ENCODE measurements at regions not wholly inside any gene's neighbourhood (a gene's known extent, or its start where the extent isn't known, plus 50 kb on each side); places are given as distances from the start of the nearest gene placed in this dataset.
"Not testable (repeated sequence)": the region's sequence is repeated elsewhere in the genome, so short reads cannot be mapped to it uniquely, and the experiment has no call there.

DNA sequence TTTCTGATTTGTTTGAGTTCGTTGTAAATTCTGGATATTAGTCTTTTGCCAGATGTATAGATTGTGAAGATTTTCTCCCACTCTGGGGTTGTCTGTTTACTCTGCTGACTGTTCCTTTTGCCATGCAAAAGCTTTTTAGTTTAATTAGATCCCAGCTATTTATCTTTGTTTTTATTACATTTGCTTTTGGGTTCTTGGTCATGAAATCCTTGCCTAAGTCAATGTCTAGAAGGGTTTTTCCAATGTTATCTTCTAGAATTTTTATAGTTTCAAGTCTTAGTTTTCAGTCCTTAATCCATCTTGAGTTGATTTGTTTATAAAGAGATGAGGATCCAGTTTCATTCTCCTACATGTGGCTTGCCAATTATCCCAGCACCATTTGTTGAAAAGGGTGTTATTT is 68.7 kb upstream of the ZPLD1 start:
- not testable (repeated sequence) for FAIRE-seq; DNase-seq (ENCODE audit: low spot score)

DNA sequence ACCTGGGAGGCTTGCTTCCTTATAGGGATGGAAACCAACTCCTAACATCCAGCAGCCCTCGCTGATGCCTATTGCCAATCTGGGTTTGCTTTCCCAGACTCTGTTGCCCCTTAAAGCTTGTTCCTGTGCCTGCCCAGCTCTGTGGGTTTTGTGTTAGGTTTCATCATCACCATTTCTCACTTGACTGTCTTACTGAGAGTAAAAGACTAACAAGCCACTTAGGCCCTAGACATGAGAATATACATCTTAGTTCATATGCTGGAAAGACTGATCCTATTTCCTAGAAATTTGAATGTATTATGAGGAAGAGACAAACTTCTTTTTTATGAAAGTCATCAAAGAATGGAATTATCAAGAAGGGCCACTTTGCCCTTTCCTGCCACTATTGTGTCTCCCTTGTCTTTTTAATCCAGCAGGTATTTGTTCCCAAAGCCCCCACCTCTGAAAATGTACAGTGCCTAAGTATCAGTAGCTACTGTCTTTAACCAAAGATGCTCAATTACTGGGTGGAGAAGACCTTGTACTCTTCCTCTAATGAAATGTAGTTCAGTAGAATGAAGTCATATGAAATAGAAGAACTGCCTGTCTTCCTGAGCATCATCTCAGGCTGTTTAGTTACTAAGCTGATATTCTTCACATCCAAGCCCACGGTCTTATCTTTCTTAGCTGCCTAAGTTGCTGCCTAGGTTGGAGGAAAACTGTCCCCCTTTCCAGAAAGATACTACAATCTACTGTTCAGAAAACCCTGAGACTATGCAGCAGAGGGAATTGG is 59.8 kb upstream of the ZPLD1 start:
- FAIRE-seq (no peak), DNase-seq (ENCODE audit: low spot score) (no peak)

DNA sequence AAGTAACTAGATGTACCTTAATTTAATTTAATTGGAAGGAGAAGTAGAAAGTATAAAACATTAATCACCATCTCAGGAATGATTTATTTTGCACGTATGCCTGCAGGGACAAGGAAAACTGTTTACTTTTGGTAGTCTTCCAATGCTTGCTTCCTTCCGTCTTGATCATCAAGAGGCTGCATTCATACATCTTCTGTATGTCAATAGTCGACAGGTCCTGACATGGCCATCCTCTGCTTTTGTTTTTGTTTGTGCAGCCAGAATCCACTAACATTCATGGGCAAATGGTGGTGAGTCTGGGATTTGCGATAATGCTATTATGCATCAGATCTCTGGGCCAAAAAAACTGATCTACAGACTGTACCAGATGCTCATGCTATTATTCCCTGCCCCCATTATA is 56.6 kb upstream of the ZPLD1 start:
- DNase-seq (ENCODE audit: low spot score) = no peak
- no peak for FAIRE-seq

DNA sequence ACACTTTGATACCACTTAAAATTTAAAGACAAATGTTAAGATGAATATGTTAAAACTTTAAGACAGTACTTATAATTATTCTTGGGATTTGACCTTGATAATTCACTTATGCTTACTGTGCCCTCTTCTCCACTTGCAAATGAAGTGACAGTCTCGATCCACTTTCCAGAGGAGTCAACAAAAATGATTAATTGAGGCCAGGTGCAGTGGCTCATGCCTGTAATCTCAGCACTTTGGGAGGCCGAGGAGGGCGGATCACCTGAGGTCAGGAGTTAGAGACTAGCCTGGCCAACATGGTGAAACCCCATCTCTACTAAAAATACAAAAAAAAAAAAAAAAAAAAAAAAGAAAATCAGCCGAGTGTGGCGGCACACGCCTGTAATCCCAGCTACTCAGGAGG is 52.6 kb upstream of the ZPLD1 start:
- not testable (repeated sequence) for FAIRE-seq; DNase-seq (ENCODE audit: low spot score)
